ENCODE measurements at regions not wholly inside any gene's neighbourhood (a gene's known extent, or its start where the extent isn't known, plus 50 kb on each side); places are given as distances from the start of the nearest gene placed in this dataset.

- CTCF ChIA-PET, result no interaction called here
- no peak for DNase-seq (ENCODE audit: extremely low spot score)
- TF ChIP-seq ELF4 (IDR thresholded peaks at IDR 0.05) (no peak), PKNOX1 (IDR thresholded peaks at IDR 0.05) (no peak), LEF1 (IDR thresholded peaks at IDR 0.05; ENCODE audit: borderline replicate concordance) (no peak), L3MBTL2 (conservative IDR thresholded peaks at IDR 0.05) (no peak), FOXK2 (IDR thresholded peaks at IDR 0.05) (no peak), SP1 (IDR thresholded peaks at IDR 0.05) (no peak), HDGF (IDR thresholded peaks at IDR 0.05; ENCODE audit: borderline replicate concordance) (no peak), BHLHE40 (IDR thresholded peaks at IDR 0.05; ENCODE audit: borderline replicate concordance) (no peak), ARNT (IDR thresholded peaks at IDR 0.05) (no peak), TARDBP (IDR thresholded peaks at IDR 0.05) (no peak)
- POLR2A ChIA-PET, result no interaction called here
Observed at GRCh38 chr15:69955240-69955894, 142.3 kb downstream of the TLE3 start.

- TF ChIP-seq L3MBTL2 (conservative IDR thresholded peaks at IDR 0.05) (no peak), ARNT (IDR thresholded peaks at IDR 0.05) (no peak), BHLHE40 (IDR thresholded peaks at IDR 0.05; ENCODE audit: borderline replicate concordance) (no peak)
- ChIA-PET POLR2A (no interaction called here), CTCF (no interaction called here)
- DNase-seq (ENCODE audit: extremely low spot score), result no peak
Observed at GRCh38 chr15:69956417-69956816, 141.3 kb downstream of the TLE3 start.

- ChIA-PET POLR2A (no interaction called here), CTCF (no interaction called here)
- TF ChIP-seq ELF4 (IDR thresholded peaks at IDR 0.05) (no peak), CTBP1 (IDR thresholded peaks at IDR 0.05; ENCODE audit: borderline replicate concordance) (no peak)
- no peak for DNase-seq (ENCODE audit: extremely low spot score)
Observed at GRCh38 chr15:69957175-69957574, 140.5 kb downstream of the TLE3 start.

GRCh38 chr15:69958496-69959084, 139.1 kb downstream of the TLE3 start:
- DNase-seq (ENCODE audit: extremely low spot score), result no peak
- CTCF ChIA-PET, result no interaction called here
- POLR2A ChIA-PET, result interaction anchor here (0.6 kb wide), 1 partner anchor 230 kb away, joined by 3 read pairs; no protein-coding TSS in a partner anchor
- no peak for TF ChIP-seq ARNT (IDR thresholded peaks at IDR 0.05)
- no peak for TF ChIP-seq FOXK2 (IDR thresholded peaks at IDR 0.05)
- TF ChIP-seq BHLHE40 (IDR thresholded peaks at IDR 0.05; ENCODE audit: borderline replicate concordance), result no peak
- TF ChIP-seq L3MBTL2 (conservative IDR thresholded peaks at IDR 0.05), result no peak
- TF ChIP-seq NFRKB (IDR thresholded peaks at IDR 0.05), result no peak
- TF ChIP-seq SUZ12 (IDR thresholded peaks at IDR 0.05), result no peak
- TF ChIP-seq ELF4 (IDR thresholded peaks at IDR 0.05), result no peak
- no peak for TF ChIP-seq LEF1 (IDR thresholded peaks at IDR 0.05; ENCODE audit: borderline replicate concordance)
- no peak for TF ChIP-seq PKNOX1 (IDR thresholded peaks at IDR 0.05)
- TF ChIP-seq SP1 (IDR thresholded peaks at IDR 0.05), result no peak
- TF ChIP-seq TARDBP (IDR thresholded peaks at IDR 0.05), result no peak
- no peak for TF ChIP-seq FOXM1 (IDR thresholded peaks at IDR 0.05; ENCODE audit: borderline replicate concordance)
- TF ChIP-seq CTBP1 (IDR thresholded peaks at IDR 0.05; ENCODE audit: borderline replicate concordance), result no peak
- TF ChIP-seq FOXA1 (IDR thresholded peaks at IDR 0.05), result no peak
- no peak for TF ChIP-seq ZNF384 (IDR thresholded peaks at IDR 0.05)

- no peak for DNase-seq (ENCODE audit: extremely low spot score)
- TF ChIP-seq NFRKB (IDR thresholded peaks at IDR 0.05), result no peak
- ChIA-PET CTCF (no interaction called here), POLR2A (no interaction called here)
Observed at GRCh38 chr15:69962561-69962960, 135.2 kb downstream of the TLE3 start.

- no peak for TF ChIP-seq PKNOX1 (IDR thresholded peaks at IDR 0.05)
- no peak for TF ChIP-seq LEF1 (IDR thresholded peaks at IDR 0.05; ENCODE audit: borderline replicate concordance)
- TF ChIP-seq L3MBTL2 (conservative IDR thresholded peaks at IDR 0.05), result no peak
- TF ChIP-seq BHLHE40 (IDR thresholded peaks at IDR 0.05; ENCODE audit: borderline replicate concordance), result no peak
- TF ChIP-seq HDGF (IDR thresholded peaks at IDR 0.05; ENCODE audit: borderline replicate concordance), result no peak
- no peak for TF ChIP-seq FOXK2 (IDR thresholded peaks at IDR 0.05)
- no peak for TF ChIP-seq FOXM1 (IDR thresholded peaks at IDR 0.05; ENCODE audit: borderline replicate concordance)
- TF ChIP-seq TARDBP (IDR thresholded peaks at IDR 0.05), result no peak
- TF ChIP-seq CTBP1 (IDR thresholded peaks at IDR 0.05; ENCODE audit: borderline replicate concordance), result no peak
- no peak for DNase-seq (ENCODE audit: extremely low spot score)
- CTCF ChIA-PET, result no interaction called here
- POLR2A ChIA-PET, result no interaction called here
Observed at GRCh38 chr15:69963385-69963784, 134.3 kb downstream of the TLE3 start.

- ChIA-PET POLR2A (no interaction called here), CTCF (interaction anchor here (0.9 kb wide), 1 partner anchor 608 kb away, joined by 3 read pairs; no protein-coding TSS in a partner anchor)
- DNase-seq (ENCODE audit: extremely low spot score), result no peak
- TF ChIP-seq NFRKB (IDR thresholded peaks at IDR 0.05) (no peak), HDGF (IDR thresholded peaks at IDR 0.05; ENCODE audit: borderline replicate concordance) (no peak), SP1 (IDR thresholded peaks at IDR 0.05) (no peak), FOXA1 (IDR thresholded peaks at IDR 0.05) (no peak)
Observed at GRCh38 chr15:69971771-69972170, 125.9 kb downstream of the TLE3 start.

All from HEK293T (cell line).